B cell (primary cell): ENCODE measurements at regions not wholly inside any gene's neighbourhood (a gene's known extent, or its start where the extent isn't known, plus 50 kb on each side); places are given as distances from the start of the nearest gene placed in this dataset.

Experiments used
- CTCF ChIP-seq: fragments of 200-600 bp; IDR thresholded peaks from one replicate; pipeline ENCODE4 v1.8.0; 2022; ENCODE audit warnings: antibody characterized with exemption, mild to moderate bottlenecking
- EZH2 ChIP-seq: IDR thresholded peaks from 2 replicates; pipeline ENCODE4 v1.6.1; 2012; ENCODE audit warnings: borderline replicate concordance, low read depth, mild to moderate bottlenecking, moderate library complexity, low read length; ENCODE audit not compliant: insufficient read depth, poor library complexity, severe bottlenecking

- TF ChIP-seq CTCF (no peak), EZH2 (no peak)
Observed at GRCh38 chr9:16064771-16065170, 511.9 kb downstream of the CCDC171 start.
